Activated naive CD4-positive, alpha-beta T cell treated with Interleukin-2 at 50 U/mL for 16 hours (primary cell): ENCODE measurements at regions not wholly inside any gene's neighbourhood (a gene's known extent, or its start where the extent isn't known, plus 50 kb on each side); places are given as distances from the start of the nearest gene placed in this dataset.
"Not testable (repeated sequence)": the region's sequence is repeated elsewhere in the genome, so short reads cannot be mapped to it uniquely, and the experiment has no call there.

ENCODE experiments used
- DNase-seq: peaks from one replicate; pipeline ENCODE4 v3.0.0-alpha.2; 2020

GRCh38 chr2:393711-394696, 106.1 kb upstream of the ALKAL2 start:
- DNase-seq = peak; percentile 60

- DNase-seq = no peak
Observed at GRCh38 chr2:392926-393280, 105.0 kb upstream of the ALKAL2 start.

GRCh38 chr2:392181-392925, 104.5 kb upstream of the ALKAL2 start:
- no peak for DNase-seq

GRCh38 chr2:391696-392095, 103.8 kb upstream of the ALKAL2 start:
- DNase-seq = peak; percentile 8

GRCh38 chr2:390959-391358, 103.1 kb upstream of the ALKAL2 start:
- DNase-seq = no peak

GRCh38 chr2:389985-390384, 102.1 kb upstream of the ALKAL2 start:
- DNase-seq = not testable (repeated sequence)

GRCh38 chr2:388752-389151, 100.9 kb upstream of the ALKAL2 start:
- not testable (repeated sequence) for DNase-seq

- no peak for DNase-seq
Observed at GRCh38 chr2:387980-388421, 100.1 kb upstream of the ALKAL2 start.

GRCh38 chr2:386406-387103, 98.7 kb upstream of the ALKAL2 start:
- DNase-seq = no peak

- DNase-seq = no peak
Observed at GRCh38 chr2:385785-386184, 97.9 kb upstream of the ALKAL2 start.

GRCh38 chr2:385061-385460, 97.2 kb upstream of the ALKAL2 start:
- DNase-seq = no peak

- no peak for DNase-seq
Observed at GRCh38 chr2:383888-384287, 96.0 kb upstream of the ALKAL2 start.

GRCh38 chr2:383178-383577, 95.3 kb upstream of the ALKAL2 start:
- no peak for DNase-seq

GRCh38 chr2:382728-383022, 94.8 kb upstream of the ALKAL2 start:
- DNase-seq = no peak

GRCh38 chr2:381941-382727, 94.2 kb upstream of the ALKAL2 start:
- DNase-seq = no peak

GRCh38 chr2:381181-381580, 93.3 kb upstream of the ALKAL2 start:
- DNase-seq = no peak

- no peak for DNase-seq
Observed at GRCh38 chr2:380772-381171, 92.9 kb upstream of the ALKAL2 start.

GRCh38 chr2:380221-380620, 92.3 kb upstream of the ALKAL2 start:
- DNase-seq = no peak

- DNase-seq = no peak
Observed at GRCh38 chr2:379778-380177, 91.9 kb upstream of the ALKAL2 start.

- no peak for DNase-seq
Observed at GRCh38 chr2:378364-378763, 90.5 kb upstream of the ALKAL2 start.

- no peak for DNase-seq
Observed at GRCh38 chr2:377414-377813, 89.5 kb upstream of the ALKAL2 start.

- no peak for DNase-seq
Observed at GRCh38 chr2:375956-376307, 88.0 kb upstream of the ALKAL2 start.
